Inflammatory macrophage treated with lipopolysaccharide for 1 hour (primary cell): ENCODE measurements at regions not wholly inside any gene's neighbourhood (a gene's known extent, or its start where the extent isn't known, plus 50 kb on each side); places are given as distances from the start of the nearest gene placed in this dataset.
"Not testable (repeated sequence)": the region's sequence is repeated elsewhere in the genome, so short reads cannot be mapped to it uniquely, and the experiment has no call there.

ENCODE experiments used
- DNase-seq, 2 donors: peaks; one replicate each; pipeline ENCODE4 v3.0.0-alpha.2; 2020 to 2022

DNA sequence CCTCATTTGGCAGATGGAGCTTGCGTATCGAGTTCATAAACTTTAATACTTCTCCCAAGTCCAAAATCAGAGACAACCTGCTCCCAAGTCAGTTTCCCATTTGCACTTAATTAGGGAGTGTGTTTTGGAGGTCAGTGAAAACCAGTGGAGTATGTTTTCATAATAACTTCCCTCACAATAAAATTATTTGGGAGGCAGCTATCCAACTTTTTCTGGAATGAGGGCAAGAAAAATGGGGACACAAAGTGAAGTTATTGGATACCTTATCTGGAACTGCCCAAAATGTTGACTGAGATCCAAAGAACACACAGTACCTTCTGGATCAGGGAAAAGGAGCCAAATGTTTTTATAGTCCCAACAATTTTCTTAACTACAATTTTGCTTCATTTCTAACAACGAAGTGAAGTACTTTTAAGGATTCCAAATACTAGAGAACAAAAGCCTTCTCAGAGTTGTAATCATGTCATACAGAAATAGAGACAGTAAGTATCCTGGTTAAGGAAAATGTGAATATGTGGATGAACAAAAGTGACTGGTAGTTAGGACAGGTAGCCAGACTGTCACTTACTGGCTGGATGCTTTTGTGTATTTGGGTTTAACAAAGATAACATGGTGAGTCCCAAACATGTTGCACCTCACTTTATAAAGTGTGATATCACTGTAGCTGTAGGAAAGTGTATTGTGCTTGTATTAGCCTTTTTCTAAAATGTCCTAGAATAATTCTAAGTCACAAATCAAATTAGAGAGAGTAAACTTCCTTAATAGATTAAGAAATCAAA lies 325.0 kb downstream of the HLX start:
- DNase-seq = no peak

DNA sequence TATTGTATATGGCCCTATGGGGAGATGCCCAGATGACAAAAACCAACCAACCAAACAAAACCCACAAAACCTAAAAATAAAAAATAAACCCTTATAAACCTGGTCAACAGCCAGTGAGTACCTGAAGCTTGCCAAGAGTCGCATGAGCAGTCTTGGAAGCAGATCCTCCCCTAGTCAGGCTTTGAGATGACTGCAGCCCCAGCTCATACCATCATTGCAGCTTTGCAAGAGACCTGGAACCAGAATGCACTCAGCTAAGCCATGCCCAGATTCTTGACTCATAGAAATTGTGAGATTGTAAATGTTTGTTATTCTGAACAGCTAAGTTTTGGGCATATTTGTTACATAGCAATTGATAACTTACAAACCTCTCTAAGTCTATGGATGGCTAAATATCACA lies 326.8 kb downstream of the HLX start:
- no peak for DNase-seq

DNA sequence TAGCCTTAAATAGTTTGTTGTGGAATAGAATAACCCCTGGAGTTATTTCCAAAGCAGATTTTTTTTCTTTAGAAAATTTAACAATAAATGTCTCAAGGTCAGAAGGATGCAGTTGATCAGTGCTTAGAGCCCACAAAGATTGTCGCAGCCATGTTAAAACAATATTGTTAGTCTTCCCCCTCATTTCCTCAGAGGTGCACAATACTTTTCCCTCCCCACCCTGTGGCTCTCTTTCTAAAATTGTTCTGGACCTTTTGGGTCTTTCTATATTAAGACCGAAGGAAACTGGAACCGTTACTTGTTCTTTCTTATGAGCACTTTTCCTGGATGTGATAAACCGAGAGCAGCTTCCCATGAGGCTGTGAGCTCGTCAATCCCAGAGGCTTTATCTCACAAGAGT lies 333.7 kb downstream of the HLX start:
- no peak for DNase-seq

DNA sequence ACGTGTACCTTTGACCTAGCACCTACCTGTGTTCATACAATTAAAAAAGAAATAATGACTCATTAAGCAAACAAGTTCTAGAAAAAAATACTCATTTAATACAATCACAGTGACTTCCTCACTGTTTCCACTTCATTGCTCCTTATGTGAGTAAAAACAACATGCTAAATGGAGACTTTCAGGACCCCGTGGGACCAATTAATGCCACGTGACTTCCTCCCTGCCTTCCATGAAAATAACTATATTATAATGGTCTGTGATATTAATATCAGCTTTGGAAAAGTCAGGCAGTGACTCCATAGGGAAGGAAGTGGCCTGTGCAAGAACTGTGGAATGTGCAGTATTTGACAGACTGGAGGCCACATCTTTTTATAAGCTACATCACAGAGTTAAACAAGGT lies 337.8 kb downstream of the HLX start:
- no peak for DNase-seq

DNA sequence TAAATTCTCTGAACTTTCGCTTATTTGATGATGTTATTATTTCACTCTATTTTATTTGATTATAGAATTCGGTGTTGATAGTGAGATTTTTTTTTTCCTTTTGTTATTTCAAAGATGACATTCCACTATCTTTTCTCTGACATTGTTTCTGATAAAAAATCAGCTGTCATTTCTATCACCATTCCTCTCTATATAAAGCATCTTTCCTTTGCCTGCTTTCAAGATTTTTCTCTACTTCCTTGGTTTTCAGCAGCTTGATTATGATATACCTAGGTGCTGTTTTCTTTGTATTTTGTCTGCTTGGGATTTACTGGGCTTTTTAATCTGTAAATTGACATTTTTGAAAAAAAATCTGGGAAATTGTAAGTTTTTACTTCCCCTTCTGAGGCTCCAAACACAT lies 344.0 kb downstream of the HLX start:
- no peak for DNase-seq

DNA sequence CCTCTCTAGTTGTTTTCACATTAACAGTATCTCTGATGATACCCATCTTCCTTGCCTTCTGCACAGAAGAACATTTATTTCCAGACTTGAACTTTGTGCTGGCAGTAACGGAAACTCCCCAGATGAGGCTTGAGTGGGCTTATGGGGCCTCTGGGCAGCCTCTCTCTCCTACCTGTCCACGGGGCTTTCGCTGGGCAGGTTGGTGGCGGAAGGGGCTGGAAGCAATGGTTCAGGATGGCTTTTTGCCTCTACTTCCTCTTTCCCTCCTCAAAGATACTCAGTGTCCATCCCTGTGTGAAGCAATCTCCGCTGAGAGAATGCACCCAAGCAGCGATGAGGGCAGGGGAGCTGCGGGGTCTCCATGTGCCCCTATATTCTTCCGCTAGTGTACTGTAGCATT lies 348.2 kb downstream of the HLX start:
- DNase-seq = no peak

DNA sequence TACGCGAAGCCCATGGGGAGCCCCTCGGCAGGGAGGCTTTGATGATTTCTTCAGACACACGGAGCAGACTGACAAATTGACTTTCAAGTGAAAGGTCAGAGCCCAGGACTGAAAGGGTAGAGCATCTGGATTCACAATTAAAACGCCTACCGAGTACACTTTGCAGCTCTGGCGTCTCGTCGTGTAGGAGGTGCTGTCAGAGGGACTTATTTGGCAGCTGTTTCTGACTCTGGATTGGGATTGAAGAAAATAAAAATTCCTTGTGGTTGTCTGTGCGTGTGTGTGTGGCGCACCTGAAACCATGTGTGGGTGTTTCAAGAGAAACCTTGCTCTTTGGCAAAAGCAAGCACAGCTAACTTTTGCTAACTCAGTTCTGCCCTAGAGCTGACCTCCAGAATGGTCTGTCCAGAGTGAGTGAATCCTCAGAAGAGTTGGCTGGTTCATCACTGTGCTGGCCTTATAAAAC lies 348.7 kb downstream of the HLX start:
- no peak for DNase-seq

DNA sequence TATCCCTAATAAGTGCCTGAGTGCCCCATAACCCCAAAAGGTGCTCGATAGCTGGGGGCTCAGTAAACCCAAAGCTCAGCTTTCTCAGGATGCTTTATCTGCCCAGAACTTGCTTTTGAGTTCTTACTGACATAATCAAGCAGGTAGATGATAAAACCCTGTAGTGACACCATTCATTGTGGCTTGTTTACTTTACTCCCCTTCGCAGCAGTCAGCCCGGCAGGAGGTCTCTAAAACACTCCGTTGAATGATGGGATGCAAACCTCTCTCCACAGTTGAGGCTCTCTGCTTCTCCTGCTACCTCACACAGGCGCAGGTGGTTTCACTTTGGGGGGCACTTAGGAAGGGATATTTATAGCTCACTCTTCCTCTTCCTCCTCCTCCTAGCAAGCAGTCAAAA lies 349.4 kb downstream of the HLX start:
- no peak for DNase-seq

DNA sequence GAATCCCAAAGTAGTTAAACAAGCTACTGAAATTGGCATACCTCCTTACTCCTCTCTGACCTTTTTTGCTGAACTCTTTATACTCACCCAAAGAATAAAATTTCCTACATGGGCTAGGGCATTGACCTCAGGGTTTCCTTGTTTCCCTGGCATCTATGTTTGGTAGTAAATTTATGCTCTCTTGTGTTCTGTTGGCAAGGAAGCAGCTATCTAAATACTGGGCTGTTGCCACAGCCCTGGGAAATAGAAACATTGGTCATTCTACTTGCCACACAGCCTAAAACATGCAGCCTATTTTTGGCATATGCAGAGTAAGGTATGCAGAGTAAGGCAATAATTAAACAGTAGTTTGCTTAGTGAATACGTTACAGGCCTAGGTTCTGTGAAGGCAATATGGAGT lies 351.4 kb downstream of the HLX start:
- DNase-seq = no peak

DNA sequence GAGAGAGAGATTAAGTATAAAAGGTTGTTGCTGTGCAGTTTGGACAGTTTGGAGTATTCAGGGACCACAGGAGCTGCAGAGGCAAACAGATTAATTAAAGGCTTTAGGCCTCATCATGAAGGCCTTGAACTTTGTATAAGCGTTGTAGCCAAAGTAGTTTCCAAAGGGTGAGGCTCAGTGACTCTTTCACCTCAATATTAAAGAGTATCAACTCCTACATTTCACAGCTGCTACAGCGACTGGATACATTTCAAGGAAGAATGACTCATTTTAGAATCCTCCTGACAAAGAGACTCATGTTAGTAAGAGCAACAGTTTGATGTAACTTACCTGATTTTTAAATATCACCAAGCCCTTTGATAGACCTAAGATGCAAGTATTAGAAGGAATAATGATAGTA lies 355.5 kb downstream of the HLX start:
- no peak for DNase-seq

DNA sequence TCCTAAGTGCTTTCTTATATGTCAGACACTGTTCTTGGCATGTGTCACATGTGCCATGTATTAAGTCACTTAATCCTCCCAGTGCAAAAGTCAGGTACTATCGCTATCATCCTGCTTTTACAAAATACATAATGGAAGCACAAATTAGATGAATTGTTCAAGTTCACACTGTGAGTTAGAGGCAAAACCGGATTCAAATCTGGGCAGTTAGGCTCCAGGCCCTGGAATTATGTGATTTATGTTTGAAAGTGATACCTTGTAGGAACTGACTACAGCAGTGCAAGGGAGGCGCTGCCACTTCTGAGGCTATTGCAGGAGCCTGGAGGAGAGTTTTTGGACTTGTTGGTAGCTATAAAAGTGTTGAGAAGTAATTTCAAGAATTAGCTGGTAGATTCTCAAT lies 358.3 kb downstream of the HLX start:
- no peak for DNase-seq

DNA sequence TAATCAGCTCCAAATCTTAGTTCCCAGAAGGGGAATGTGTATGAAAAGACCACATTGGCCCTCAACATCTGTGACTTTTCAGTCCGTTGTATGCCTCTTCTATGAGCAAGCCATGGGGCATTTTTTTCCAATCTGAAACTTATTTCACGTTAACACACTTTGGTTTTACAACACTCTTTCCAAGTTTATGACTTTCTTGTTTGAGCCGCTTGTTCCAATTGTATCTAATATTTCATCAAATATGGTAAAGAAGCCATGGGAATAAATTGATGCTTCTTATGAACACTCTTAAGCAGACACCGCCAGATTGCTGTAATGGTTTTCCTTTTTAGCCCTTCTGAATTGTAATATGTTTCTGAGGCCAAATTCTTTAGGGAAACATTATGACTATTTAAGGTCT lies 359.9 kb downstream of the HLX start:
- no peak for DNase-seq

DNA sequence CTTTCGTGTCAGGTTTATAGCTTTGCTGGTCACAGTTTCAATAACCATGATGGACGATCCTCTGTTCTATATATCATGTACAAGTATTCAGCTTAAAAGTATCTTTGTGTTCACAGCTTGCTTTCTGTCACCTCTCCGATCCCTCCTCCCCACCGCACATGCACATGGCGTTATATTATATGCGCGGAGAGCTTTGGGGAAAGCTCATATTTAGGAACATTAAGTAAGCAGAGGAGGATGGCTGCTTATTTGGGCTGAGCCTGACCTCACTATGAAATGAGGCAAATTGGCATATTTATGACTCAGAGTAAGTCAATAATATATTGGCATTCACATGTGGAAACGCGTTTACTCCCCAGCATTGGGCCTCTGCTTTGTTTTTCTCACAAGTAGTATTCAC lies 360.5 kb downstream of the HLX start:
- no peak for DNase-seq

DNA sequence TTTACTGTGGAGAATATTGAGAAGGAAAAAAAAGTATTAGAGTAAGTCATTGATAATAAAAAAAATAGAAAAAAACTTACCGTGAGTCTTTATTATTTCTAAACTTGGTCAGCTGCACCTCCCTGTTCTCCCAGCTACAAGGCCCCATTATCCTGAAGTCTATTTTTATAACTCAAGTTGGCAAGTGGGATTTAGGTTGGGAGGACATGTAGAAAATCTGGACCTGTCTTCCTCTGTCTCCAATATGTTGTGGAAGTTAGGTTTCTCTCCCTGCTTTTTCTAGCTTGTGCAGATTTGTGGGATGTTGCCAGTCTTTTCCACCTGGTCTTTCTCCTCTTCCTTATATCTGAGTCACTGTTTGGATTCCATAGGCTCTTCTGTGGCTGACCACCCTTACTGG lies 361.4 kb downstream of the HLX start:
- no peak for DNase-seq

DNA sequence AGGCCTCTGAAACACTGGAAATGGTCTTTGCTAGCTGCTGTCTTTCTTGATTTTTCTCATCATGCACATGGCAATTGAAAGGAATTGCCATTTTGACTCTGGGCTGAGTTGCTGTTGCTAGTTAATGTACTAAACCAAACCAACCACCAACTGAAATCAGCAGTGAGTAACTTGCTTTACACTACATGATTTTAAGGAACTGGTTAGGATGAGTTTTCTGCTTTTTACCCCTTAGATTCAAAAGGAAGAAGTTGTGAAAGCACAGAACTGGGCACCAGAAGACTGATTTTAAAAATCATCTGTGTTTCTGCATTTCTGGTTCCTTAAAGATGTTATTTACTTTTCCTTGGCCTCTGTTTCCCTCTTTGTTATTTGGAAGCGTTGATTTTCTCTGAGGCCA lies 361.9 kb downstream of the HLX start:
- DNase-seq = peak; percentile 19 to 38

DNA sequence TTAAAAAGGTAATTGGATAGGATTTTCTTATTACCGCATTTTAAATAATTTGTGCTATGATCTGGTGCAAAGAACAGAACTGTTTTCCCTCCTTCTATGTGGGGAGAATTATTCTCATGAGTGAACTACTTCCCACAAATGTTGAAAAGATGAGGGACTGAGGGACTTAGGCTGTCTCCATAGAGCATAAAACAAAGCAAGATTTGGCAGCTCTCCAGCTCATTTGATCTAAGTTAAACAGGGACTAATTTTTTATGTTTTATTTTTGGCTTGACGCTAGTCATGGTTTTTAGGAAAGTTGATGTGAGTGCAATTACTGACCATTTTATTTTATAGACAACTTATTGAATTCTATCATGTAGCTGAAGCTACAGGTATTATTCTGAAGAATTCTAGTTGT lies 362.3 kb downstream of the HLX start:
- no peak for DNase-seq

DNA sequence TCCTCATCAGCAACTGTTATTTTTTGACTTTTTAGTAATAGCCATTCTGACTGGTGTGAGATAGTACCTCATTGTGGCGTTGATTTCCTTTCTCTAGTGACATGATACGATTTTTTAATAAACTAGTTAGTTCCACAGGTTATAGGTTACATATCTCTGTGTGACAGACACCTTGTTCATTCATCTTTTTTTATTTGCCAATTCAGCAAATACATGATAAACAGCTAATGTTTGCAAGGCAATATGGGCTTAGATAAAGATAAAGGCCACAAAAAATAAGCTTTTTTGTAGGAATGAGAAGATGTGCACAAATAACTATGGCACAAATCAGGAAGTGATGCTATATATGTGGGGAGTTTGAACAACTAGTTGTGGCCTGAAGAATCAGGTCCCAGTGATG lies 366.8 kb downstream of the HLX start:
- DNase-seq = no peak

DNA sequence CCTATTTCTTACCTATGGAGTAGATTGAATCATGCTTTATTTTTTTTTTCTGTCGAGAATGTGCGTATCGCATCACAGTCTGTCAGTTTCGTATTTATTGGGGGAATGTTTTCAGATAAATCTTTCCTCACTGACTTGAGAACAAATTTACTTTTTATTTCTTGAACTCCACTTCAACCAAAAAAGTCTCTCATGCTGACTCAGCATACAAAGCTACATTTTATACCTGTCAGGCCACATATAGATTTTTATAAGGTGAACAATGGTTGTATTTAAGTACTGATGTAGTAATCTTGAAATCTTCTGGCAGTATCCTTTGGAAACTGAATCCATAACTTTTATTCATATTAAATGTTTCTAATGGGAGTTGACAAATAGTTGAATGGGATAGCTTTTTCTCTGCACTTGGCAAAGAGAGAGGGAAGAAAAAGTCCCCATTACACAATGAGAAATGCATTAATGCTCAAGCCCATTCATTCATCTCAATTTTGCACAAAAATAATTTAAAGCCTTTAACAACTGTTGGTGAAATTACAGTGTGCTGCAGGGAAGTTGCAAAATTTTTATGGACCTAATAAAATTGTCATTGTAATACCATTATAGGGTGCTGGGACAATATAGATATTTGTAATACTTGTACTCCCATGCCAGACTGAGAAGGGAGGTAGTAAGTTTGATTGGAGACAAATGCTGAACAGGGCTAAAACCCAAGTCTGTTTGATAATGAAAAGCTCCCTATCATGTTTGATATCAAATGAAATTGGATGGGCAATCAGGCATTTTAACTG lies 367.6 kb downstream of the HLX start:
- DNase-seq = no peak

DNA sequence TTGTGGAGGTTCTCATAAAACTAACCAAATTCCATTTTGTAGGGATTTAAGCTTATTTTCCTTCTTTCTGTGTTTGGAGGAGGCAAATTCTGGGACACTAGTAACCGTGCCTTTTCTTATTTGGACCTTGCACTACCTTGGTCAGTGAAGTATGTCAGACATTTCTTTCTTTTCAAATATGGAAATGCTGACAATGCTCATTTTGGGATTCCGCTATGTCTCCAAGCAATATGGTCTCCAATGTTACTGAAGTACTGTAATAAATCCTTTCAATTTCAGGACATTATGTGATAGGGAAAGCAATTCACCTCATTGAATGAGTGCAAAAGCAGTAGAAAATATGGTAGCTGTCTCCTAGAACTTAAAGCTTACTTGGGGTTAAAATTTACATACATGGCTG lies 372.3 kb downstream of the HLX start:
- DNase-seq = no peak

DNA sequence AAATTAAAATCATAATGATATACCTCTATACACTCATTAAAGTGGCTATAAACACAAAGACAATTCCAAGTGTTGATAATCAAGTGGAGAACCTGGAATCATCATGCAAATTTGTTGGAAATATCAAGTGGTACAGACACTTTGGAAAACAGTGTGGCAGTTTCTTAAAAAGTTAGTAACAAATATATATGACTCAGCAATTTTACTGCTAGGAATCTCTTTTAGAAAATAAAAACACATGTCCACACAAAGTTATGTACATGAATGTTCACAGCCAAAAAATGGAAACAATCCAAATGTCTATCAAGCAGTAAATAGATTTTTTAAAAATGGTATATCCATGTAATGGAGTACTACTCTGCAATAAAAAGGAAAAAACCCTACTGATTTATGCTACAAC lies 375.6 kb downstream of the HLX start:
- DNase-seq = no peak

DNA sequence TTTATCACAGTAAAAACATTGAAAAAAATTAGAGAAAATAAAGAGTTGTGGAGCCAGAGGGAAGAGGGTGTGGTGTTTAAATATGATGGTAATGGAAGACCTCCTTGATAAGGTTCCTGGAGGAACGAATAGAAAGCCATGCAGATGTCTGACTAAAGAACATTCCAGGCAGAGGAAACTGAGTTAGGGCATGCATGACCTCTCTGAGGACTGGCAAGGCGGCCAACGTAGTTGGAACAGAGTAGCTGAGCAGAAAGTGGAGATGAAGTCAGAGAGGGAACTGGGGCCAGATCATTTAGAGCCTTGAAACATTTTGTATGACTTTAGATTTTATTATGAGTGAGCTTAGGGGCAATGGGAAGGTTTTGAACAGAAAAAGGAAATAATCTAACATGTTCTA lies 377.5 kb downstream of the HLX start:
- DNase-seq = no peak

DNA sequence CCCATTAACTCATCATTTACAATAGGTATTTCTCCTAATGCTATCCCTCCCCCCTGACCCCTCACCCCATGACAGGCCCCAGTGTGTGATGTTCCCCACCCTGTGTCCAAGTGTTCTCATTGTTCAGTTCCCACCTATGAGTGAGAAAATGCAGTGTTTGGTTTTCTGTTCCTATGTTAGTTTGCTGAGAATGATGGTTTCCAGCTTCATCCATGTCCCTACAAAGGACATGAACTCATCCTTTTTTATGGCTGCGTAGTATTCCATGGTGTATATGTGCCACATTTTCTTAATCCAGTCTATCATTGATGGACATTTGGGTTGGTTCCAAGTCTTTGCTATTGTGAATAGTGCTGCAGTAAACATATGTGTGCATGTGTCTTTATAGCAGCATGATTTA lies 378.3 kb downstream of the HLX start:
- DNase-seq = not testable (repeated sequence)

DNA sequence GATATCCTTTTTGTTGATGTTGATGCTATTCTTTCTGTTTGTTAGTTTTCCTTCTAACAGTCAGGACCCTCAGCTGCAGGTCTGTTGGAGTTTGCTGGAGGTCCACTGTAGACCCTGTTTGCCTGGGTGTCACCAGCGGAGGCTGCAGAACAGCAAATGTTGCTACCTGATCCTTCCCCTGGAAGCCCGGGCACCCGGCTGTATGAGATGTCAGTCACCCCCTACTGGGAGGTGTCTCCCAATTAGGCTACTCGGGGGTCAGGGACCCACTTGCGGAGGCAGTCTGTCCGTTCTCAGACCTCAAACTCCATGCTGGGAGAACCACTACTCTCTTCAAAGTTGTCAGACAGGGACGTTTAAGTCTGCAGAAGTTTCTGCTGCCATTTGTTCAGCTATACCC lies 383.4 kb downstream of the HLX start:
- not testable (repeated sequence) for DNase-seq
